ENCODE measurements at regions not wholly inside any gene's neighbourhood (a gene's known extent, or its start where the extent isn't known, plus 50 kb on each side); places are given as distances from the start of the nearest gene placed in this dataset.
"Not testable (repeated sequence)": the region's sequence is repeated elsewhere in the genome, so short reads cannot be mapped to it uniquely, and the experiment has no call there.

- Histone ChIP-seq H3K9me3 (ENCODE audit: control insufficient read depth, insufficient read depth, low read length) (no peaks in the 10 kb centered on the region), H3K27me3 (ENCODE audit: control insufficient read depth, insufficient read depth, low read length) (no peaks in the 10 kb centered on the region), H3K4me1 (ENCODE audit: control insufficient read depth, insufficient read depth, low read length) (peaks cover 2% of the 10 kb centered on the region; the same call in 1 of the 2 replicates), H3K36me3 (ENCODE audit: control insufficient read depth, insufficient read depth, low read length) (no peaks in the 10 kb centered on the region), H3K27ac (ENCODE audit: low read depth, low read length) (no peak overlapping the region), H3K9ac (ENCODE audit: low read depth, low read length) (no peak overlapping the region), H3K4me3 (ENCODE audit: low read depth, low read length) (no peak overlapping the region)
Measured at GRCh38 chr7:32224276-32224675, 154.1 kb upstream of the PDE1C start.

GRCh38 chr7:32223721-32224120 lies 153.5 kb upstream of the PDE1C start:
- Histone ChIP-seq H3K27me3 (ENCODE audit: control insufficient read depth, insufficient read depth, low read length) (no peaks in the 10 kb centered on the region), H3K9ac (ENCODE audit: low read depth, low read length) (no peak overlapping the region), H3K4me3 (ENCODE audit: low read depth, low read length) (no peak overlapping the region), H3K27ac (ENCODE audit: low read depth, low read length) (no peak overlapping the region), H3K9me3 (ENCODE audit: control insufficient read depth, insufficient read depth, low read length) (no peaks in the 10 kb centered on the region), H3K36me3 (ENCODE audit: control insufficient read depth, insufficient read depth, low read length) (no peaks in the 10 kb centered on the region), H3K4me1 (ENCODE audit: control insufficient read depth, insufficient read depth, low read length) (no peaks in the 10 kb centered on the region)

GRCh38 chr7:32223071-32223650 lies 153.0 kb upstream of the PDE1C start:
- H3K27me3 ChIP-seq (ENCODE audit: control insufficient read depth, insufficient read depth, low read length): no peaks in the 10 kb centered on the region

GRCh38 chr7:32222251-32222900 lies 152.2 kb upstream of the PDE1C start:
- no peak overlapping the region for H3K27ac ChIP-seq (ENCODE audit: low read depth, low read length)
- no peaks in the 10 kb centered on the region for H3K9me3 ChIP-seq (ENCODE audit: control insufficient read depth, insufficient read depth, low read length)
- H3K27me3 ChIP-seq (ENCODE audit: control insufficient read depth, insufficient read depth, low read length): no peaks in the 10 kb centered on the region
- H3K36me3 ChIP-seq (ENCODE audit: control insufficient read depth, insufficient read depth, low read length): no peaks in the 10 kb centered on the region
- H3K4me3 ChIP-seq (ENCODE audit: low read depth, low read length): no peak overlapping the region
- no peak overlapping the region for H3K9ac ChIP-seq (ENCODE audit: low read depth, low read length)
- no peaks in the 10 kb centered on the region for H3K4me1 ChIP-seq (ENCODE audit: control insufficient read depth, insufficient read depth, low read length)

More at GRCh38 chr7:32223071-32223650, 153.0 kb upstream of the PDE1C start:
- H3K36me3 ChIP-seq (ENCODE audit: control insufficient read depth, insufficient read depth, low read length): no peaks in the 10 kb centered on the region
- H3K27ac ChIP-seq (ENCODE audit: low read depth, low read length): no peak overlapping the region
- H3K4me1 ChIP-seq (ENCODE audit: control insufficient read depth, insufficient read depth, low read length): no peaks in the 10 kb centered on the region
- no peak overlapping the region for H3K9ac ChIP-seq (ENCODE audit: low read depth, low read length)
- H3K4me3 ChIP-seq (ENCODE audit: low read depth, low read length): no peak overlapping the region
- no peaks in the 10 kb centered on the region for H3K9me3 ChIP-seq (ENCODE audit: control insufficient read depth, insufficient read depth, low read length)

- Histone ChIP-seq H3K4me1 (ENCODE audit: control insufficient read depth, insufficient read depth, low read length) (no peaks in the 10 kb centered on the region), H3K36me3 (ENCODE audit: control insufficient read depth, insufficient read depth, low read length) (no peaks in the 10 kb centered on the region), H3K9me3 (ENCODE audit: control insufficient read depth, insufficient read depth, low read length) (no peaks in the 10 kb centered on the region), H3K27me3 (ENCODE audit: control insufficient read depth, insufficient read depth, low read length) (no peaks in the 10 kb centered on the region), H3K4me3 (ENCODE audit: low read depth, low read length) (no peak overlapping the region), H3K9ac (ENCODE audit: low read depth, low read length) (no peak overlapping the region), H3K27ac (ENCODE audit: low read depth, low read length) (no peak overlapping the region)
Measured at GRCh38 chr7:32221736-32222135, 151.5 kb upstream of the PDE1C start.

GRCh38 chr7:32221056-32221455 lies 150.8 kb upstream of the PDE1C start:
- Histone ChIP-seq H3K36me3 (ENCODE audit: control insufficient read depth, insufficient read depth, low read length) (no peaks in the 10 kb centered on the region), H3K27me3 (ENCODE audit: control insufficient read depth, insufficient read depth, low read length) (no peaks in the 10 kb centered on the region), H3K27ac (ENCODE audit: low read depth, low read length) (no peak overlapping the region), H3K9me3 (ENCODE audit: control insufficient read depth, insufficient read depth, low read length) (no peaks in the 10 kb centered on the region), H3K4me1 (ENCODE audit: control insufficient read depth, insufficient read depth, low read length) (no peaks in the 10 kb centered on the region), H3K4me3 (ENCODE audit: low read depth, low read length) (no peak overlapping the region), H3K9ac (ENCODE audit: low read depth, low read length) (no peak overlapping the region)

GRCh38 chr7:32219831-32220230 lies 149.6 kb upstream of the PDE1C start:
- H3K9me3 ChIP-seq (ENCODE audit: control insufficient read depth, insufficient read depth, low read length); H3K4me1 ChIP-seq (ENCODE audit: control insufficient read depth, insufficient read depth, low read length); H3K9ac ChIP-seq (ENCODE audit: low read depth, low read length); H3K36me3 ChIP-seq (ENCODE audit: control insufficient read depth, insufficient read depth, low read length); H3K27me3 ChIP-seq (ENCODE audit: control insufficient read depth, insufficient read depth, low read length); H3K4me3 ChIP-seq (ENCODE audit: low read depth, low read length); H3K27ac ChIP-seq (ENCODE audit: low read depth, low read length): not testable (repeated sequence)

- H3K4me1 ChIP-seq (ENCODE audit: control insufficient read depth, insufficient read depth, low read length): no peaks in the 10 kb centered on the region
- no peak overlapping the region for H3K9ac ChIP-seq (ENCODE audit: low read depth, low read length)
- no peaks in the 10 kb centered on the region for H3K9me3 ChIP-seq (ENCODE audit: control insufficient read depth, insufficient read depth, low read length)
- H3K27me3 ChIP-seq (ENCODE audit: control insufficient read depth, insufficient read depth, low read length): no peaks in the 10 kb centered on the region
- H3K4me3 ChIP-seq (ENCODE audit: low read depth, low read length): no peak overlapping the region
- no peak overlapping the region for H3K27ac ChIP-seq (ENCODE audit: low read depth, low read length)
- no peaks in the 10 kb centered on the region for H3K36me3 ChIP-seq (ENCODE audit: control insufficient read depth, insufficient read depth, low read length)
Measured at GRCh38 chr7:32219416-32219815, 149.2 kb upstream of the PDE1C start.

- no peaks in the 10 kb centered on the region for H3K4me1 ChIP-seq (ENCODE audit: control insufficient read depth, insufficient read depth, low read length)
- no peaks in the 10 kb centered on the region for H3K9me3 ChIP-seq (ENCODE audit: control insufficient read depth, insufficient read depth, low read length)
- H3K27ac ChIP-seq (ENCODE audit: low read depth, low read length): no peak overlapping the region
- H3K9ac ChIP-seq (ENCODE audit: low read depth, low read length): no peak overlapping the region
- H3K4me3 ChIP-seq (ENCODE audit: low read depth, low read length): no peak overlapping the region
- no peaks in the 10 kb centered on the region for H3K36me3 ChIP-seq (ENCODE audit: control insufficient read depth, insufficient read depth, low read length)
- no peaks in the 10 kb centered on the region for H3K27me3 ChIP-seq (ENCODE audit: control insufficient read depth, insufficient read depth, low read length)
Measured at GRCh38 chr7:32218741-32219288, 148.6 kb upstream of the PDE1C start.

- no peaks in the 10 kb centered on the region for H3K36me3 ChIP-seq (ENCODE audit: control insufficient read depth, insufficient read depth, low read length)
- no peaks in the 10 kb centered on the region for H3K27me3 ChIP-seq (ENCODE audit: control insufficient read depth, insufficient read depth, low read length)
- no peaks in the 10 kb centered on the region for H3K9me3 ChIP-seq (ENCODE audit: control insufficient read depth, insufficient read depth, low read length)
- no peak overlapping the region for H3K4me3 ChIP-seq (ENCODE audit: low read depth, low read length)
- no peaks in the 10 kb centered on the region for H3K4me1 ChIP-seq (ENCODE audit: control insufficient read depth, insufficient read depth, low read length)
- H3K27ac ChIP-seq (ENCODE audit: low read depth, low read length): no peak overlapping the region
- no peak overlapping the region for H3K9ac ChIP-seq (ENCODE audit: low read depth, low read length)
Measured at GRCh38 chr7:32218154-32218467, 147.9 kb upstream of the PDE1C start.

GRCh38 chr7:32217341-32218153 lies 147.3 kb upstream of the PDE1C start:
- Histone ChIP-seq H3K27ac (ENCODE audit: low read depth, low read length) (no peak overlapping the region), H3K9me3 (ENCODE audit: control insufficient read depth, insufficient read depth, low read length) (no peaks in the 10 kb centered on the region), H3K4me1 (ENCODE audit: control insufficient read depth, insufficient read depth, low read length) (no peaks in the 10 kb centered on the region), H3K9ac (ENCODE audit: low read depth, low read length) (no peak overlapping the region), H3K36me3 (ENCODE audit: control insufficient read depth, insufficient read depth, low read length) (no peaks in the 10 kb centered on the region), H3K27me3 (ENCODE audit: control insufficient read depth, insufficient read depth, low read length) (no peaks in the 10 kb centered on the region), H3K4me3 (ENCODE audit: low read depth, low read length) (no peak overlapping the region)

All from HUES48 (cell line).